ENCODE measurements at regions not wholly inside any gene's neighbourhood (a gene's known extent, or its start where the extent isn't known, plus 50 kb on each side); places are given as distances from the start of the nearest gene placed in this dataset.

- TF ChIP-seq CTCF (IDR thresholded peaks at IDR 0.05) (no peak), EP300 (IDR thresholded peaks at IDR 0.05) (no peak)
These were observed 79.7 kb downstream of the NEUROD6 start for GRCh38 chr7:31260851-31261250.
